ENCODE measurements at regions not wholly inside any gene's neighbourhood (a gene's known extent, or its start where the extent isn't known, plus 50 kb on each side); places are given as distances from the start of the nearest gene placed in this dataset.

- no peak overlapping the region for H4K91ac ChIP-seq (replicated peaks; ENCODE audit: insufficient read length, low read length)
- no peak overlapping the region for H2BK20ac ChIP-seq (ENCODE audit: low read length)
- no peaks in the 10 kb centered on the region for H3K79me2 ChIP-seq (ENCODE audit: control insufficient read depth in 1 of 2, insufficient read depth in 2 of 2, low read length in 2 of 2)
- H3K4me2 ChIP-seq (ENCODE audit: insufficient read depth in 1 of 2, low read depth in 2 of 2, low read length in 2 of 2) = no peak overlapping the region
- FAIRE-seq (no peak), DNase-seq (ENCODE audit: low read depth in 1 of 2, low spot score in 2 of 2) (no peak)
- H3K27me3 ChIP-seq (replicated peaks in 1 of 4; ENCODE audit: control insufficient read depth in 3 of 4, extremely low read depth in 1 of 4, insufficient read depth in 3 of 4, low read length in 3 of 4) = peaks cover 0 to 1% (median 0%) of the 10 kb centered on the region in 4 experiments; a peak in 1 of 7 replicates
- H3K23ac ChIP-seq (ENCODE audit: insufficient read length) = no peak overlapping the region
- no peak overlapping the region for H4K5ac ChIP-seq (ENCODE audit: insufficient read length, low read depth, low read length)
- H3K14ac ChIP-seq (ENCODE audit: insufficient read length) = no peak overlapping the region
- H2AK5ac ChIP-seq (ENCODE audit: low read depth, low read length) = no peak overlapping the region
- H4K8ac ChIP-seq (ENCODE audit: extremely low read depth, insufficient read depth, low read length) = no peak overlapping the region; the same call in 1 of the 2 replicates
- H3K18ac ChIP-seq (ENCODE audit: extremely low read depth, low read length) = no peak overlapping the region
- H2BK120ac ChIP-seq (replicated peaks; ENCODE audit: low read depth, low read length) = no peak overlapping the region
- no peak overlapping the region for H3K9ac ChIP-seq (replicated peaks in 1 of 4; ENCODE audit: extremely low read depth in 1 of 4, low read depth in 3 of 4, low read length in 3 of 4)
- no peaks in the 10 kb centered on the region for H3K9me3 ChIP-seq (ENCODE audit: insufficient read depth in 2 of 2, low read depth in 1 of 2, low read length in 1 of 2)
- no peaks in the 10 kb centered on the region for H3K36me3 ChIP-seq (ENCODE audit: control insufficient read depth in 2 of 4, insufficient read depth in 4 of 4, low read length in 3 of 4)
- H3K4ac ChIP-seq (replicated peaks; ENCODE audit: insufficient read length, low read depth, low read length) = no peak overlapping the region
- H2BK12ac ChIP-seq (ENCODE audit: low read depth, low read length) = no peak overlapping the region
- no peak overlapping the region for H2AFZ ChIP-seq (ENCODE audit: low read length)
- H3K79me1 ChIP-seq (ENCODE audit: low read depth, low read length) = no peaks in the 10 kb centered on the region
- no peaks in the 10 kb centered on the region for H3K23me2 ChIP-seq (ENCODE audit: low read depth, low read length)
- H2BK5ac ChIP-seq (ENCODE audit: low read depth, low read length) = no peak overlapping the region
- no peak overlapping the region for H3K56ac ChIP-seq (replicated peaks; ENCODE audit: insufficient read length, low read depth, low read length)
- H4K20me1 ChIP-seq (replicated peaks in 1 of 2; ENCODE audit: control insufficient read depth in 1 of 2, insufficient read depth in 2 of 2, low read length in 2 of 2) = no peaks in the 10 kb centered on the region
- CTCF ChIA-PET (ENCODE audit: partially characterized antibody) = interaction anchor here (0.6 kb wide), 1 partner anchor 165 kb away, joined by 4 read pairs; no protein-coding TSS in a partner anchor
- H3K4me3 ChIP-seq (ENCODE audit: extremely low read depth in 1 of 4, insufficient read depth in 2 of 4, low read depth in 3 of 4, low read length in 4 of 4) = no peak overlapping the region
- no peak overlapping the region for H3K27ac ChIP-seq (ENCODE audit: low read depth, low read length)
- 95% methylated on average over 13 of the region's 13 CpGs; no CpG with 5 or more reads in 1 of the 2 experiments for WGBS, 2 experiments (ENCODE audit: extremely low coverage in 1 of 2, insufficient coverage in 1 of 2, insufficient read length in 1 of 2, insufficient replicate concordance in 2 of 2, low coverage in 1 of 2, low lambda C conversion rate in 2 of 2, missing lambda C conversion rate in 1 of 2)
- H3K4me1 ChIP-seq (replicated peaks in 1 of 4; ENCODE audit: control insufficient read depth in 3 of 4, insufficient read depth in 4 of 4, low read length in 3 of 4) = no peaks in the 10 kb centered on the region
- no peak overlapping the region for H2BK15ac ChIP-seq (ENCODE audit: low read length)
- POLR2A ChIA-PET (ENCODE audit: partially characterized antibody) = no interaction called here
- TF ChIP-seq SRF (IDR thresholded peaks at IDR 0.05; ENCODE audit: low read depth, low read length) (no peak), CHD2 (IDR thresholded peaks at IDR 0.05; ENCODE audit: low read length) (no peak), TEAD4 (IDR thresholded peaks at IDR 0.05; ENCODE audit: low read depth, low read length) (no peak), TAF7 (optimal IDR thresholded peaks at IDR 0.05; ENCODE audit: borderline replicate concordance, low read depth, low read length) (no peak), SIX5 (IDR thresholded peaks at IDR 0.05; ENCODE audit: low read depth, low read length) (no peak), POLR2A (IDR thresholded peaks at IDR 0.05; ENCODE audit: control extremely low read depth in 1 of 2, low read depth in 2 of 2, low read length in 2 of 2) (no peak), PHF8 (conservative IDR thresholded peaks at IDR 0.05; ENCODE audit: low read depth, low read length) (no peak), KDM4A (IDR thresholded peaks at IDR 0.05; ENCODE audit: low read depth, low read length, severe bottlenecking) (no peak), KDM1A (IDR thresholded peaks at IDR 0.05; ENCODE audit: borderline replicate concordance, low read length) (no peak), KDM5A (IDR thresholded peaks at IDR 0.05; ENCODE audit: low read length) (no peak), GABPA (IDR thresholded peaks at IDR 0.05; ENCODE audit: borderline replicate concordance, insufficient read depth, low read length) (no peak), RFX5 (IDR thresholded peaks at IDR 0.05; ENCODE audit: borderline replicate concordance, low read depth, low read length) (no peak), CBX5 (IDR thresholded peaks at IDR 0.05; ENCODE audit: low read depth, low read length) (no peak)
These were observed 113.4 kb upstream of the NPSR1 start for GRCh38 chr7:34544621-34545020.

Data from H1 (cell line).